Inflammatory macrophage (primary cell): ENCODE measurements at regions not wholly inside any gene's neighbourhood (a gene's known extent, or its start where the extent isn't known, plus 50 kb on each side); places are given as distances from the start of the nearest gene placed in this dataset.

ENCODE experiments used
- DNase-seq, 2 donors: peaks; one replicate each; pipeline ENCODE4 v3.0.0-alpha.2; 2020 to 2022

DNA sequence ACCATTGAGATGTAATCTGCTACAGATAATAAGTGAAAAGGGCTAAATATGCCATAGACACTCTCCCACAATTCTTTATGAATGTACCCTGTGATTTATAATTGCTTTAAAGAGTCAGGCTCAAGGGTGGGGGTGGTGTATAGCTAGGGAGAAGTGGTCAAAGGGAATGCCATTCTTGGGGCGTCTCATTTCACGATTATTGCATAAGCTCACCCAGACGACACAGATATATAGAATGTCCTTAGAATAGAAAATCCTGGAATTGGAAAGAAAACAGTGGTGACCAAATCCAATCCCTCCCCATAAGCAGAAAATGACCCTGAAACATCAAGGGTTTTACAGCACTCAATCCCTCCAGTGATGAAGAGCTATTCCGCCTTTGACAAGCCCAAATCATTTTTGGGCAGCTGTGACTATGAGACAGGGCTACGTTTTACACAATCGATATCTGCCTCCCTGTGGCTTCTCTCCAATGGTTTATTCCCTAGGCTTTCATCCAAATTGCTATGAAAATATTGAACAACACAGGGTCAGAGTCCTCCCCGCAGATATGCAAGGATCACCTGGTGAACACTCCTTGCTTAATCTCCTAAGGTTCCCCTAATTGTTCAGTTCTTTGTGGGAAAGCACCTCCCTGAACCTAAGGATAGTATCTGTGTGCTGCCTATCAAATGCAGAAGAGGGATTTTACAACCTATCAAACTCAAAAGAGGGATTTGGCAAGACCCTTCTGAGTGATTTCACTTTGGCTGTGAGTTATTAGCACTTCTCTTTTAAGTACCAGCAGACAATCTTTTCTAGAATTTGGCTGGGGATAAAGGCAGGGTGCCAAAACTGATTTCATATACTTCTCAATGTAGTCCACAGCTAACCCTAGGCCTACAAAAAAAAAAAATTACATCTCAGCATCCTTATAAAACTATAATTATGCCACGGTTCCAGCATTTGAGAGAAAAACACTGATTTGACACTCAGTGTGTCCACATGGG is 144.9 kb upstream of the CDH6 start:
- no peak for DNase-seq

DNA sequence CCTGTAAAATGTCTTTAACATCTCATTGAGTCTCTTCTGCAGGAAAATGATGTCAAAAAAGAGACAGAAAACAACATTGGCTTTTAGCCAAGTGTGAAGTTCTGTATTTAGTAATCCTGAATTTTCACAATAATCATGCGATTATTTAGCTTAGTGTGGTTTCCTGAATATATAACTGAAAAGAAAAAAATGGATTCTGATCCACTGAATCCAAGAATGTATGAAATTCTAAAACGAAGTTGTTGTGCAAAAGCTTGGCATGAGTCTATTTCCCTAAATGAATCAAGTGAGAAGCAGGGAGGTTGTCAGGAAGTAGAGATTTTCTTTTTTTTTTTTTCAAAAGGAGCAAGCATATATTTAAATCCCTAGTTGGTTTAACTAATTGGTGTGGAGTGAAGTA is 145.9 kb upstream of the CDH6 start:
- DNase-seq, result no peak

DNA sequence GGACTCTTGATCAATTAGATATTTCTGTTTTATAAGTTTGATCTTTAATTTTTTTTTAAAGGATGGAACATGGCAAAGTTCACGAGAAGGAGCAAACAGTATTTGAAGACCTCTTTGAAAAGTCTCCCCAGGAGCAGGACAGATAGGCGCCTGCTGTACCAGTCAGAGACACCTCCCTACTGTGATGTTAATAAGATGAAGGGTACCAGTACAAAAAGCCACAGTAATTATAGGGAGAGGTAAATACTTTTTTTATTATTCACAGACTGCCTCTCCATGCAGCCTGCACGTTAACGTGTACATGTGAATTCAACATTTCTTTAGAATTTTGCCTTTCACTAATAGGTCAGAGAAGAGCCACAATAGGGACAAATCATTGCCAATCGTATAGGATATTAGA is 146.5 kb upstream of the CDH6 start:
- no peak for DNase-seq

DNA sequence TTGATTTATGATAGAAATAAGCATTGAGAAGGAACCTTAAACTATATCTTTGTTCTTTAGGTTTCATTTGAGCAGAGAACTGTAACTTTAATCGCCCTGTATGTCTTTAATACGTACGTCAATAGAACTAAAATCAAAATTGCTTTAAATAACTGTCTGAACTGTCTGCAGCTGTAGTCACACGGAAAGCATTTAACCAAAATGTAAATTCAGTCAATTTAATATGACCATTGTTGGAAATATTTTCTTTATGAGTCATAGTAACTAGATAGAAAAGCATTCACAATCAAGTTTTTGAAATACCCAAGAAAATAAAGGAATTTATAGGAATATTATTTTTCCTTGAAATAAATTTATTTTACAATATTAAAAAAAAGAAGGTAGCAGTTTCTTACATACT is 157.1 kb upstream of the CDH6 start:
- no peak for DNase-seq

DNA sequence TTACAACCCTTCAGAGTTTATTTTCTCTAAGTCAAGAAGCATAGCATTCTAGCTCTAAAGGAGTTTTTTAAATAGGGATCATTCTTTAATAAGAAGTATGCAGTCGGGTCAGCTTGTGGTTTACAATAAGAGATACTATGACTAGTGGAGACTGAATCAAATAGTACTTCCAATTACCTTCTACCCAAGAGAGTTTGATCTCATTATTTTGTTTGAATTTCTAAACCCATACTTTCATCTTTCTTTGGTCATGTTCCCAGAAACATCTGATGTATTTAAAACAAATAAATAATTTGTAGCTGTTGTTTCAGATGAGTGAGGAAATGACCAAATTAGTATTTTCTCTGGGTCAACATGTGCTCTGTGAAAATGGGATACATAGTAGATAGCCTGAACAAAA is 160.2 kb upstream of the CDH6 start:
- DNase-seq, result no peak

DNA sequence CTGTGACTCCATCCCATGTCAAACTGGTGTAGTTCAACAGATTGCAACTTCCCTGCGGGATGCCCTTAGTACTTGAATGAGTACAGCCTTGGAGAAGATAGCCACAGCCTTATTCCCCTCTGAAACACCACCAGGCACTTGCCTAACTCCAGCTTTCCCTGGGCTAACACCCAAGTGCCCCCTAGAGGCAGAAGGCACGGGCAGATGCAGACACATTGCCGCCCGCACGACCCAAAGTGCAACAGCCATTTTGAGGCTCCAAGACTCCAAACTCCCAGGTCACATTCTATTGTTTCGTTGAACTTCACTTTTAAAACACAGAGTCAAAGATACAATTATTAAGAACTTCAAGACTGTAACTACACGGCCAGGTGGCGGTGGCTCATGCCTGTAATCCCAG is 163.6 kb upstream of the CDH6 start:
- DNase-seq, result no peak

DNA sequence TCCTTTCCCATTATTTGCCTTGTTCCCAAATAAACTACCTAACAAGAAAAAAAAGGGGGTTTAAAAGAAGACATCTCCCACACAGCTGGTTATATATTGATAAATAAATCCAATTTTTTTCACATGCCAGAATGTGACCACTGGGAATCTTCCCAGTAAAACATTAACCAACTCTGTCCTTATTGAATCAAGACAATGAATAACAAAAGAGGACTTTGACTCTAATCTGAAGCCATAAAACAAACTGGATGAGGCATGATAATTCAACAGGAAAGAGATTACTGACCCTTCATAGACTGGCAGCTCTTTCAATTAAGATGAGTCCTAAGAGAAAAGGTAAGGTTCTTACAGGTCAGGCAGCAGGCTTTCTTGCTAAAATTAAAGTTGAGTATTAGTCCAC is 165.8 kb upstream of the CDH6 start:
- DNase-seq, result no peak

DNA sequence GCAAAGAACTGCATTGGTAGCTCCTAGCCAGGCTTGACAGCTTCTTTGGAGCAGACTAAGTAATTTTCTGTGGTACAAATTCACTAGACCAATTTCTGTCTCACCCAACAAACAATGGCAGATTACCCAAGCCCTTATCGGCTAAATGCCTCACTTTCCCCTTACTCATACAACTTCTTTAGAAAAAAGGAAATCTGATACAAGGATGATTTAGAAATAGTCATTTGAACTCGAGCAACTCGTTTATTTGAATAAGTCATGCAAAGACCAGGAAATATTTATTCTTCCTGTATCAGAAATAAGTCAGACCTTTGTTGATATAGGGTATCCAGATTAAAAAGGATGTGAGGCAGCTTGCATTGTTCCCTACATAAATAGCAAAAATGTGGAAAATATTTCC is 170.4 kb upstream of the CDH6 start:
- no peak for DNase-seq

DNA sequence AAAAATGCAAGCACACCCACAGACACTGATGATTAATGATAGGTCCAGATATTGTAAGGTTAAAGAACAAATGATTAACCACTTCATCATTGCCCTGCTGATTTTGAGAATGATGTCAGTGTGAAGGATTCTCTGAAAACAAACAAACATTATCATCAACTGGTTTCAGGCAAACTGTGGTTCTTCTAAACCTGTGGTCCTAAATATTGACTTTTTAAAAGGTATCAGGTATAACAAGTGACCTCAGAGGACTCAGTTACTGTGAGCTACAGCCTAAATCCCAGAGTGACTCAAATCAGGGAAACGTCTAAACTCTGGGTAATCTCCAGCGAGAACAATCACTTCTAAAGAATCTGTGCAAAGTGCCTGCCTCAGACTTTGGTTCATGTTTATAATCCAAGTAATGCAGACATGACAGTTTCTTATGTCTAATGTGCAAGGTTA is 172.3 kb upstream of the CDH6 start:
- no peak for DNase-seq

DNA sequence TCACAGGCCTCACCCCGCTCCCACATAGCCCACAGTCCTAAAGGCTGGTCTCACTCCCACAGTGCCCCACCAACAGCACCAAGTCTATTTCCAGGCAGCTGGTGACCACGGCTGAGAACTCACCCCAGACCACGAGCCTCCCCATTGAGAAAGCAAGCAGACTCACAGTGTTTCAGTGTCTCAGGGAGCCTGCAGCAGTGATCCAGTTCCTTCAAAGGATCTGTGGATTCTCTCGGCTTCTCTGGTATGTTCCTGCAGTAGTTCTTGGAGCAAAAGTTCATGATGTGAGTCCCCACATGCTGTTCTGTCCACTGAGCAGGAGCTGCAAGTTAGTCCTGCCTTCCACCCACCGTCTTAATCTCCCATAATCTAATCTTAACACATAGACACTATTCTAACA is 185.3 kb upstream of the CDH6 start:
- DNase-seq, result no peak

DNA sequence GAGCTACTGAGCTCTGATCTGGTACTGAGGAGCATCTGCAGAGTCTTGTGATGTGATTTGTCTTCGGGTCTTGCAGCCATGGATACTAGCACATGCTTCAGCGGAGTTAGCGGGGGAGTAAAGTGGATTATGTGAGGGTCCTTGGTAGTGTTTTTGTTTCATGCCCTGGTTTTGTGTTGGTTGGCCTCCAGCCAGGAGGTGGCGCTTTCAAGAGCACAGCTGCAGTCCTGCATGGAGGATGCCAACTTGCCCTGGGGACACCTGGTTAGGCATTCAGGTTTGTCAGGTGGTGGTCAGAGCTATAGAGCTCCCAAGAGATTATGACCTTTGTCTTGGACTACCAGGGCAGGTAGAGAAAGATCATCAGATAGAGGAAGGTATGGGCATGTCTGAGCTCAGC is 185.8 kb upstream of the CDH6 start:
- DNase-seq, result no peak

DNA sequence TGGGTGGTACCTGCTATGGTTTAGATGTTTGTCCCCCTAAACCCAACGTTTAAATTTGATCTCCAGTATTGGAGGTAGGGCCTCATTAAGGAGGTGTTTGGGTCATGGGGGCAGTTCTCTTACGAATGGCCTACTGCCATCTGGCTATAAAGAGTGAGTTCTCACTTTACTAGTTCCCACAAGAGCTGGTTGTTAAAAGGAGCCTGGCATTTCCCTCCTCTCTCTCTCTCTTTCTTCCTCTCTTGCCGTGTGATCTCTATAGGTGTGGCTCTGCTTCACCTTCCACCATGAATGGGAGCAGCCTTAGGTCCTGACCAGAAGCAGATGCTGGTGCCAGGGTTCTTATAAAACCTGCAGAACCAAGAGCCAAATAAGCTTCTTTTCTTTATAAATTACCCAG is 193.2 kb upstream of the CDH6 start:
- no peak for DNase-seq

DNA sequence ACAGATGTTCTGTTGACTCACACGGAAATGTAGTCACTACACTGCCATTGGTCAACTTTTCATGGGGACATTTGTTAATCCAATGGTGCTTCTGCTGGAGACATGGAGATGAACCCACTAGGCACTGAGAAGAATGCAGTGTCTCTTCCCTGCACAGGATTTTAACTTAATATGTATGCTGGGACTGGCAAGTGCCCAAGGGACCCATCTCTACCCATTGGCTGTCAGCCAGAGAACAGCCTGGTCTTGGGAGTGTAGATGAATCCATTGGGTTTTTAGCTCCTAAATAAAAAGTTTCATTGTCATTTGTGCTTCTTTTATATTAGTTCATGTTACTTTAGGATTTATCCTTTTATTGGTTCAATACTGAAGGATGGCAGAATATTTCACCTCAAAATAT is 195.8 kb upstream of the CDH6 start:
- no peak for DNase-seq

DNA sequence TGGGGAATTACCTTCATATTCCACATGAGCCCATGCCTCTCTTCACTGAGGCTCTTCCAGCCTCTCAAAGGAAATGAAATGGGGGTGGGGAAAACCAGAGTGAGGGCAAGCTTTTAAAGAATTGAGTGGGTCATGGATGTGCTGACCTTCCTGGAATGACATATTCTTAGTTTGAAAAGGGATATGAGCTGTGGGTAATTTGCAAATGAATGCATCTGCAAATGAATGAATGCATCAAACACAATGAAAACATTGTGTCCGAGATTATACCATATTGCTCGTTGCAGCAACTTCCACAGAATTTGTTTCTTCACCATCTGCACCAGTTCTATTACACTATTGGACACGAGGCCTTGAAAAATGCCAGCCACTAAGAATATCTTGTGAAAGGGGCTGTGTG is 198.6 kb upstream of the CDH6 start:
- no peak for DNase-seq

DNA sequence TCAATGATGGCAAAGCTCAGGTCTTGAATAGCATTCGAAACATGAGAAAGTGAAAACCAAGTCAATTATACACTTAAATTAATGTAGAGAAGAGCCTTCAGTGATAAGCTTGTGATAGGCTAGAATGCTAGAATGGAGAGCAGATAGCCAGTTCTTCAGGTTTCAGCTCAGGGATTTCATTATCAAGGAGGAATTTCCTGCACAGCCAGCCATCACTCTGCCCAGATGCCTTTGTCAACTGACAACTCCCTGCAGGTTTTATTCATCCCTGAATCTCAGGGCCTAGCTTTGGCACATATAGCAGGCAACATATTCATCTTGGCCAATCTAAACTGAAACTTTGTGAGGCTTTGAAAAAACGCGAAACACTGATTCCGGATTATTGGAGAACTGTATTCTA is 199.3 kb upstream of the CDH6 start:
- no peak for DNase-seq

DNA sequence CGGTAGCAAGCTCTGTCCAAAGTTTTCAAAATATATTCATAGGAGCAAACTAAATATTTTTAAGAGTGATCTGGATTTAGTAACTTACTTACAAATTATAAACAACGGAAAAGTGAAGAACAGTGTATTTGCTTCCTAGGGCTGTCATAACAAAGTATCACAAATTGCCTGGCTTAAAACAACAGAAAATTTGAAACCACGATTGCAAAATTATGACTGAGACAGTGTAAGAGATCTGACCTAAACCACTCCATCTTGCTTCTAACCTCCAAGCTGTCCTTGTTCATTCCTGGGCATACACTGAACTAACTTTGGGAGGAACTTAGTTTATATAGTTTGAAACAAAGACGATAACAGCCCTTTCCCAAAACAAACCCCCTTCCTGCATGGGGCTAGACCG is 202.0 kb upstream of the CDH6 start:
- DNase-seq, result no peak

DNA sequence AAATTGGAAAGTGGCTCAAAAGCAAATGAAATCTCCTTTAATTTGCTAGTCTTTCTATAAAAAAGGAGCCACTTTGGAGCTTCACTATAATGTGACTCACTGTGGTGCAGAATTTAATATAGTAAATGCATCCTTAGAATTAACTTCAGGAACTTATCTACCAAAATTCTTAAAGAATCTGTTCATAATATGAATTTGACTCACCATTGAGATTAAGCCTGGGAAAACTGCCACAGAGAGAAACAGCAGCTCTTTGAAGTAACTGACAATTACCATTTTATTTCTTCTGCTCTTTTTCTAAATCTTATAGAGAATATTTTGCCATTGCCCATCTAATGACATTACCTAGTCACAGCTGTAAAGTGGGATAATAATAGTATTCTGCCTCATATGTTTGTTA is 211.9 kb upstream of the CDH6 start:
- DNase-seq, result no peak

DNA sequence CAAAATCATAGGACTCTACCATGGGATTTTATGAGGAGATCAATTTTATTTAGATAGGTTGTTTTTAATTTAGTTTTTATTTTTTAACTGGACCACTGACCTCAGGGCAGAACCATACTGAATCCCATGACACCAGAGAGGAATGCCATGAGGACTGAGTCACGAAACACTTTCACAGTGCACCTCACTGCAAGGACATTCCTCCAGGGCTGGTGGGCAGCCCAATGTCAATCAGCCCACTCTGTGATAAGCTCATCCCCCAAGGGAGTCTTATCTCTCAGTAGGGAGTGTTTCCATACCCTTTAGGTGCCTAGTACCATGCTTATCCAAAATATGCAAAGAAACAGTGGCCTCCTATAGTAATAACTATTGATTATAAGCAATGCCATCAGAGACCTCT is 224.5 kb upstream of the CDH6 start:
- no peak for DNase-seq

DNA sequence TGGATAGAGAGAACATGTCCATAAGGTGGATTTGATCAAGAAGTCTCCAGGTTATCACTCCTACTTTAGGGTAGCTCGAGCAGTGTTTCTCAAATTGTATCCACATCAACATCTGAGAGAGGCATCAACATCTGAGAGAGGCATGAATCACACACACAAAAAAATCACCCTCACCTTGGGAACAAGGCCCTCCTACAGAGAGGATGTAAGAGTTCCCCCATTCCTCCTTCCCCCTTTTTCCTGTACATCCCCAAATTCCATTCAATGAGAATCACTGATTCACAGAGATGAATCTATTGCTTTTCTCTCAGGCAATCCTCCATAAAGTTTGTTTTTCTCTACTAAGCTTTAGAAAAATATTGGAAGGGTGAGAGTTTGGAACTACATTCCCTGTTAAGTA is 233.4 kb upstream of the CDH6 start:
- no peak for DNase-seq

DNA sequence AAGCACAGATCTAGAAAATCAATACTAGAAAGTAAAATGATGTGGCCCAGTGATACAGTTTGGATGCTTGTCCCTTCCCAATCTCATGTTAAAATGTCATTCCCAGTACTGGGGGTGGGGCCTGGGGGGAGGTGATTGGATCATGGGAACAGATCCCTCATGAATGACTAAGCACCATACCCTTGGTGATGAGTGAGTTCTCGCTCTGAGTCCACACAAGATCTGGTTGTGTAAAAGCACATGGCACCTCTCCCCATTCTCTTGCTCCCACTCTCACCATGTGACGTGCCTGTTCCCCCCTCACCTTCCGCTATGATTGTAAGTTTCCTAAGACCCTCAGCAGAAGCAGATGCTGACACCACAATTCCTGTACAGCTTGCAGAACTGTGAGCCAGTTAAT is 234.2 kb upstream of the CDH6 start:
- DNase-seq, result no peak

DNA sequence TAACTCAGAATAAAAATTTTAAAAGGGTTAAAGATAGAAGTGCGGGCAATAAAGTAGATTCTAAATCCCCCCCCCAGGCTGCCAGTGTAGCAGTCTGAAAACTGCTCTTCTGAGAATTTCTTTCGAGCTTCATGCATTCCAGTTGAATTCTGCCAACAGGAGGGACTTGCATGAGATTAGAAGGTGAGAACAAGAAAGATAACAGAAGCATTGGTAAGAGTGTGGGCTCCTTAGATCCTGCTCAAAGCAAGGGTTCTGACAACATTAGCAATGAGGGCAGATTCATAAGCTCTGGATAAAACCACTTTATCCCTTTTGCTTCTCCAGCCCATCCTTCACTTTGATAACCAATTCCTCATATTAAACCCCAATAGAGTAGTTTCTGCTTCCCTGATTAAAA is 235.9 kb upstream of the CDH6 start:
- DNase-seq, result no peak

DNA sequence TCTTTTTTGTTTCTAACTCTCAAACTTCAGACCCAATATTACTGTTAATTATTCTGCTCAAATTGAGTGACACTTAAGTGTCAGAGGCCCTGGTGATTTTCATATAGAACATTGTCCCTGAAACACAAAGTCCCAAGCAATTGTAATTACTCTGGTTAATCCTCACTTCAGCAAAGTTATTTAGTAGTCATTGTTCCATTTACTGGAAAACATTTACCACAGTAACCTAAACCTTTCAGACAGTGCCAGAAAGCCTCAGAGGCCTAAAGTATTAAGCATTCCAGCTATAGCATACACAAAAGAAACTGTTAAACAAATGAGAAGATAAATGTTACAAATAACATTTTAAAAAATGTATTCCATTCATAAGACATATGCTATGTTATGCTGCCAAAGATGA is 237.2 kb upstream of the CDH6 start:
- no peak for DNase-seq

DNA sequence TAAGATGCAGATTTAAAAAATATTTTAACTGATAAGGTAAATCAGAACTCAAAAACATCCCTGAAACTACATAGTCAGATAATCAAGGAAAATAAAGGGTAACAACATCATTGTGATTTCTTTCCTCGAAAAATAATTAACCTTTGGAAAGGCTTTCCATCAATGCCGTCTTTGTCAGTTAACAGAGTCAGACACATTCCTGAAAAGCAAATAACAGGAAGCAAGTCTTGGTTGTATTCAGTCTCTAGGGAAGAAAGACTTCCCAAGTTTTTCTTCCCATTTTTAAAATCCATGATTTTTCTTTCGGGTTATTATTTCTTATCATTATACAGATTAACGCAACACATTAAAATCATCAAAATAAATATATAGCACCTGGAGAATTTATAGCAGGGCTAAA is 256.4 kb upstream of the CDH6 start:
- no peak for DNase-seq

DNA sequence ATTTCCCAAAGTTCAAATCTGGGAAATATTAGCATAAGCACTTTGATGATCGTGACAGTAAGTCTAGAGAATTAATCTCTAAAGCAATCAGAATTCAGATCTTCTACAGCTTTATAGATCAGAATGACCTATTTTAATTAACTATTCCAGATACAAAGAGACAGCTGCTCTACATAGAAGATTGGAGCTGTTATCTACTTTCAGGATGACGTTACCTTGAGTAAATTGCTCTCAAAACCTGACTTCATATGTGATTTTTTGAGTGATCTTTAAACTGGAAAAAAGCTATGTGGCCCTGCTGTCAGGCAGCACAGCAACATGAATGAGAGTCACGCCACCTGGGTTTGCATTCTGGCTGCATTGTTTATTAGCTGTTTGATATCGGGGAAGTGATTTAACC is 259.9 kb upstream of the CDH6 start:
- DNase-seq, result no peak
